ENCODE measurements at regions not wholly inside any gene's neighbourhood (a gene's known extent, or its start where the extent isn't known, plus 50 kb on each side); places are given as distances from the start of the nearest gene placed in this dataset.

GRCh38 chr10:6907877-6908530 is 327.9 kb upstream of the PRKCQ start:
- no peak for DNase-seq
- TF ChIP-seq GATA1 (IDR thresholded peaks at IDR 0.05; ENCODE audit: low read depth, low read length) (no peak), POLR2A (IDR thresholded peaks at IDR 0.05; ENCODE audit: low read length) (no peak)

- DNase-seq = peak in 1 of 2 experiments; percentile 1
Measured at GRCh38 chr10:6894405-6894804, 314.3 kb upstream of the PRKCQ start.

DNA sequence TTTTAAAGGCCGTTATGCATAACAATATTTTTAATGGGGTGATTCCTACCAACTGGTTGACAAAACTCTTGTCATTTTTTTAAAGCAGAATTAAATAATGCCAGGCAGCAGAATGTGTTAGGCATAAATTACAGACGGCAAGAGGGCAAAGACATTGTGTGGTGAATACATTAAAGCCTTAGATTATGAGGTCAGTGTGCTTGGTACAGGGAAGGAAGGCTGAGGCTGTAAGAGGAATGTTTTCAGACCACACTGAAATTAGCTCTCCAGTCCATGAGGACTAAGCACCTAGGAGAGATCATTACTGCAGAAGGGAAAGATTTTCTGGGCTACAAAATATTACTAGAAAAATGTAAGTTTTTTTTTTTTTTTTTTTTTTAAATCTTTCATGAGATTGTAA is 312.8 kb upstream of the PRKCQ start:
- TF ChIP-seq GATA1 (IDR thresholded peaks at IDR 0.05; ENCODE audit: low read depth, low read length) = no peak
- TF ChIP-seq POLR2A (IDR thresholded peaks at IDR 0.05; ENCODE audit: low read length) = no peak
- no peak for DNase-seq

More at GRCh38 chr10:6894405-6894804, 314.3 kb upstream of the PRKCQ start:
- no peak for TF ChIP-seq POLR2A (IDR thresholded peaks at IDR 0.05; ENCODE audit: low read length)
- no peak for TF ChIP-seq GATA1 (IDR thresholded peaks at IDR 0.05; ENCODE audit: low read depth, low read length)

- no peak for TF ChIP-seq POLR2A (IDR thresholded peaks at IDR 0.05; ENCODE audit: low read length)
- no peak for TF ChIP-seq GATA1 (IDR thresholded peaks at IDR 0.05; ENCODE audit: low read depth, low read length)
- DNase-seq = no peak
Measured at GRCh38 chr10:6891924-6892323, 311.8 kb upstream of the PRKCQ start.

GRCh38 chr10:6889718-6890117 is 309.6 kb upstream of the PRKCQ start:
- TF ChIP-seq POLR2A (IDR thresholded peaks at IDR 0.05; ENCODE audit: low read length) = no peak
- no peak for TF ChIP-seq GATA1 (IDR thresholded peaks at IDR 0.05; ENCODE audit: low read depth, low read length)
- DNase-seq = no peak

DNA sequence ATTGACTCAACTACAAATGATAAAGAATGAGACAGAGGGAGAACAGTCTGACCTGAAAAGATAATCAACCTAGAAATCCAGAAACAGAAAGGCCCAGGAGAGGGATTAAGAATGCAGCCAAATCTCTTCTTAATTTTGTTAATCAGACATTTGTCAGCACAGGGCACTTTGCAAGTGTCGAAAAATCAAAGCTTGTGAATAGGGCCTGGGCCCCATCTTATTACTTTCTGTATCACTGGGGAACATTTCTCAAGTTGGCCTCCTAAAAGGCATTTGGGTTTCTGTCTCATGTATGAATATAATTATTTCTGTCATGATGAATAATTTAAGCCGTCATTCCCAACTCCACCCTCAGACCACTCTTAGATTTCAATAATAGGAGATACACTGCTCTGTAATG is 308.4 kb upstream of the PRKCQ start:
- TF ChIP-seq POLR2A (IDR thresholded peaks at IDR 0.05; ENCODE audit: low read length) = no peak
- TF ChIP-seq GATA1 (IDR thresholded peaks at IDR 0.05; ENCODE audit: low read depth, low read length) = no peak

DNA sequence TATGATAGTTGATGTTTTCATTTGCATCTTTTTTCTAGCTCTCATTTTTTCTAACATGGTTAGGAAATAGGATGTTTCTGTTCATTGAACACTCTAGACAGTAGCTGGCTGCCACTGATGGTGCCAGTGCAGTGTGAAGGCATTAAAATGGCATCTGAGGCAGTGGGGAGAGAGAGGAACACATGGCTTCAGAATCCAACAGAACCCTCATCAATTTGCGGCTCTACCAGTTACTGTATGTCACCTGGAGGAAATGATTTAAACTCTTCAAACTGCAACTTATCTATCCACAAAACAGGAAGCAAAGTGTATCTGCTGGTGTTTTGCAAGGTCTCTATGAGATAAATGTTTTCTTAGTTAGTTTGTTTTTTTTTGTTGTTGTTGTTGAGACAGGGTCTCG is 305.2 kb upstream of the PRKCQ start:
- no peak for DNase-seq
- TF ChIP-seq POLR2A (IDR thresholded peaks at IDR 0.05; ENCODE audit: low read length) (no peak), GATA1 (IDR thresholded peaks at IDR 0.05; ENCODE audit: low read depth, low read length) (no peak)

More for the DNA sequence above, 308.4 kb upstream of the PRKCQ start:
- no peak for DNase-seq

DNA sequence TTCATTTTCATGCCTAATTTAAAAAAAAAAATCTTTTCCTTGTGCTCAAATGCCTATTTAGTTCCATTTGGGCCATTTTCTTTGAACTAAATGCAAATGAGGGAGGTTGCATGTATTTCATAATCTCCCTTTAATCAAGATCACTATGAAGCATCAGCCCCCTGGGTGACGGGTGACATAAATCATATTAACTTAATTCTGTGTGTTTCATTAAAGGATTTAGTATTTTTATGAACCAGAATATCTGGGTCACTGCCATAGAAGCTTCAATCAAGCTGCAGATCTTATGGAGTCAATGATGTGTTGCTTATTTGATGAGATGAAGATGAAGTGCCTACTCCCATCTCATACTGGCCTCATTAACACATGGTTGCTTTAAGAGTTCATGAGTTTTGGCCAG is 301.9 kb upstream of the PRKCQ start:
- DNase-seq = no peak
- TF ChIP-seq POLR2A (IDR thresholded peaks at IDR 0.05; ENCODE audit: low read length) (no peak), GATA1 (IDR thresholded peaks at IDR 0.05; ENCODE audit: low read depth, low read length) (no peak)

GRCh38 chr10:6877722-6878392 is 297.8 kb upstream of the PRKCQ start:
- DNase-seq = peak; percentile 17 to 43
- TF ChIP-seq POLR2A (IDR thresholded peaks at IDR 0.05; ENCODE audit: low read length) = no peak
- no peak for TF ChIP-seq GATA1 (IDR thresholded peaks at IDR 0.05; ENCODE audit: low read depth, low read length)

GRCh38 chr10:6877336-6877721 is 297.3 kb upstream of the PRKCQ start:
- TF ChIP-seq GATA1 (IDR thresholded peaks at IDR 0.05; ENCODE audit: low read depth, low read length) = no peak
- no peak for TF ChIP-seq POLR2A (IDR thresholded peaks at IDR 0.05; ENCODE audit: low read length)
- no peak for DNase-seq

DNA sequence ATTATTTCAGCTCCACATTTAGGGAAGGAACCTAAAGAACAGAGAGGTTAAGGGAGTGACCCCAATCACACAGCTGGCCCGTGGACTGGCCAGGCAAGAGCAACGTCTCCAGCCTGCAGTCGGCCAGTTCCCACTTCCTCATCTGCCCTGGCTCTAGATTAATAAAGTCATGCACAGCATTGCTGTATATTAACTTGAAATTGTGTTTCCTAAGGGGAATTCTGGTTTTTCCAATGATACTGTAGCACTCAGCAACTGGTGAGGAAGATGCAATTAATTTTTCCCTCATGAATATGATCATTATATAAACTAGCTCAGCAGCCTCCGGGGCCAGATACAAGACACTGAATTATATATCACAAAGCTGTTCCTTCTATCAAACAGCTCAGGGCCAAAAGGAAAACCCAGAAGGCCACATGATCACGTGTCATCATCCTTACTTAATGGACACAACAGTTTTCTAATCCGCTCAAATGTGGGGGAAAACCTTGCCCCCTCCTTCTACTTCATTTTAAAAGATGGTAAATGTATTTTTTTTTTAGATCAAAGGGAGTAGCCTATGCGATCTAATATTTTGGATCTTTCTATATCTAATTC is 295.3 kb upstream of the PRKCQ start:
- DNase-seq = no peak
- TF ChIP-seq GATA1 (IDR thresholded peaks at IDR 0.05; ENCODE audit: low read depth, low read length) = no peak
- TF ChIP-seq POLR2A (IDR thresholded peaks at IDR 0.05; ENCODE audit: low read length) = no peak

GRCh38 chr10:6871128-6871527 is 291.1 kb upstream of the PRKCQ start:
- no peak for TF ChIP-seq POLR2A (IDR thresholded peaks at IDR 0.05; ENCODE audit: low read length)
- no peak for TF ChIP-seq GATA1 (IDR thresholded peaks at IDR 0.05; ENCODE audit: low read depth, low read length)
- no peak for DNase-seq

- TF ChIP-seq POLR2A (IDR thresholded peaks at IDR 0.05; ENCODE audit: low read length) (no peak), GATA1 (IDR thresholded peaks at IDR 0.05; ENCODE audit: low read depth, low read length) (no peak)
- no peak for DNase-seq
Measured at GRCh38 chr10:6868036-6868725, 288.1 kb upstream of the PRKCQ start.

DNA sequence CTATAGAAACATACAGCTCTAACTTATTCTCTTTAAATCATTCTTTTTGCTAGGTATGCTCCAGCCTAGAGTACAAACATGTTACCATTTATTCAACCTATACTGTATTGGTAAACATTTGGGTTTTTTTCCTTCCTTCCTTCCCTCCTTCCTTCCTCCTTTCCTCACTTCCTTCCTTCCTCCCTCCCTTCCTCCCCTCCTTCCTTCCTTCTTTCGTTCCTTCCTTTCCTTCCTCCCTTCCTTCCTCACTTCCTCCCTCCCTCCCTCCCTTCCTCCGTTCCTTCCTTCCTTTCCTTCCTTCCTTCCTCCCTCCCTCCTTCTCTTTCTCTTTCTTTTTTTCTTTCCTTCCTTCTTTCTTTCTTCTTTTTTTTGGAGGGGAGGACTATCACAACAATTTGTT is 286.7 kb upstream of the PRKCQ start:
- no peak for DNase-seq
- TF ChIP-seq GATA1 (IDR thresholded peaks at IDR 0.05; ENCODE audit: low read depth, low read length) (no peak), POLR2A (IDR thresholded peaks at IDR 0.05; ENCODE audit: low read length) (no peak)

Measured in erythroblast (primary cell).